Aorta (tissue), 5 donors: ENCODE measurements at regions not wholly inside any gene's neighbourhood (a gene's known extent, or its start where the extent isn't known, plus 50 kb on each side); places are given as distances from the start of the nearest gene placed in this dataset.
A peak's percentile ranks its signal among the peaks of the same experiment; 100 is the strongest.

ENCODE experiments used
- ATAC-seq: fragments of 200-7000 bp; cut with Tn5 transposase; one replicate; pipeline ENCODE4 v1.9.1; 2022; ENCODE audit warnings: moderate library complexity; ENCODE audit not compliant: low FRiP score
- DNase-seq, 2 donors: peaks; one replicate each; pipeline ENCODE4 v3.0.0-alpha.2; 2020
- H3K27ac ChIP-seq, 2 donors: one replicate each; pipeline ENCODE4 v1.5.1; 2013; ENCODE audit warnings: low read length in 2 of 2, mild to moderate bottlenecking in 2 of 2, moderate library complexity in 2 of 2, control low read depth in 1 of 2, inconsistent platforms in 1 of 2, low read depth in 1 of 2
- H3K27me3 ChIP-seq, 2 donors: one replicate each; pipeline ENCODE4 v1.6.1; 2013; ENCODE audit warnings: control low read depth in 1 of 2, low read length in 1 of 2, mild to moderate bottlenecking in 1 of 2, moderate library complexity in 1 of 2; ENCODE audit not compliant: insufficient read depth in 2 of 2, control insufficient read depth in 1 of 2
- H3K36me3 ChIP-seq, 2 donors: one replicate each; pipeline ENCODE4 v1.6.1; 2013; ENCODE audit warnings: control low read depth in 1 of 2, low read length in 1 of 2, mild to moderate bottlenecking in 1 of 2; ENCODE audit not compliant: insufficient read depth in 2 of 2, control insufficient read depth in 1 of 2
- H3K4me1 ChIP-seq, 2 donors: one replicate each; pipeline ENCODE4 v1.6.1; 2013; ENCODE audit warnings: low read length in 2 of 2, control low read depth in 1 of 2, mild to moderate bottlenecking in 1 of 2, moderate library complexity in 1 of 2; ENCODE audit not compliant: insufficient read depth in 2 of 2, control insufficient read depth in 1 of 2
- H3K4me3 ChIP-seq, 2 donors: one replicate each; pipeline ENCODE4 v1.5.1; 2013; ENCODE audit warnings: low read length in 2 of 2, control low read depth in 1 of 2, mild to moderate bottlenecking in 1 of 2
- H3K9me3 ChIP-seq: one replicate; pipeline ENCODE4 v1.6.1; 2013; ENCODE audit warnings: mild to moderate bottlenecking, low read length; ENCODE audit not compliant: control insufficient read depth
- WGBS, 2 donors: extraction: QIAGEN DNeasy Blood & Tissue Kit; methylation state at CpG; one replicate each; pipeline ENCODE4 v1.1.7; 2013; 5-methylcytosine and 5-hydroxymethylcytosine counted together
- intact Hi-C, 2 donors: fragments of 100-400 bp; cut with DNase I; formaldehyde crosslinking; loops; one replicate each; pipeline versions ENCODE4 v1.14.2 to v1.15.0; 2022
- donor health status: healthy with polysubstance abuse.
- donor health status: Bipolar disorder and iron deficiency.
- donor health status: DM: no; HTN: no; CAD: no.
- donor health status: DM: no; HTN: no; CAD: no.
- donor health status: DM: yes; HTN: yes; CAD: no.

DNA sequence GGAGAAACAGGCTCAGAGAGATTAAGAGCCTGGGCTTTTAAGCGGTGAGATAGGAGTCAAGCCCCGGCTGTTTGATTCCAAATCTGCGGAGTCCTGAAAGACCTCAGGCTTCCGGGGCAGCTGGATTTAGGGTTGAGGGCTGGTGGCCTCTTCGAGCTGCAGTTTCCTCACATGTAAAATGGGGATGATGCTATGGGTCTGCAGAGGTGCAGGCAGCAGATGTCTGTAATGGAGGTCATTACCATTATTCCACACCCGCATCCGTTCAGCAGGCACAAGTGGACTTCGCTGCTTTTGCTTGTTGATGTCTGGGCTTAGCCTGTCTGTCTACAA is 175.6 kb upstream of the HS6ST1 start:
- H3K4me1 ChIP-seq, result no peaks in the 10 kb centered on the region
- H3K9me3 ChIP-seq, result no peaks in the 10 kb centered on the region
- ATAC-seq (no peak), DNase-seq (no peak)
- H3K27me3 ChIP-seq, result no peaks in the 10 kb centered on the region
- 17 to 21% methylated on average over 8 of the region's 8 CpGs for WGBS, 2 donors
- no peak overlapping the region for H3K27ac ChIP-seq
- intact Hi-C loops, result no loop called here
- H3K4me3 ChIP-seq, result no peak overlapping the region
- H3K36me3 ChIP-seq, result no peaks in the 10 kb centered on the region

DNA sequence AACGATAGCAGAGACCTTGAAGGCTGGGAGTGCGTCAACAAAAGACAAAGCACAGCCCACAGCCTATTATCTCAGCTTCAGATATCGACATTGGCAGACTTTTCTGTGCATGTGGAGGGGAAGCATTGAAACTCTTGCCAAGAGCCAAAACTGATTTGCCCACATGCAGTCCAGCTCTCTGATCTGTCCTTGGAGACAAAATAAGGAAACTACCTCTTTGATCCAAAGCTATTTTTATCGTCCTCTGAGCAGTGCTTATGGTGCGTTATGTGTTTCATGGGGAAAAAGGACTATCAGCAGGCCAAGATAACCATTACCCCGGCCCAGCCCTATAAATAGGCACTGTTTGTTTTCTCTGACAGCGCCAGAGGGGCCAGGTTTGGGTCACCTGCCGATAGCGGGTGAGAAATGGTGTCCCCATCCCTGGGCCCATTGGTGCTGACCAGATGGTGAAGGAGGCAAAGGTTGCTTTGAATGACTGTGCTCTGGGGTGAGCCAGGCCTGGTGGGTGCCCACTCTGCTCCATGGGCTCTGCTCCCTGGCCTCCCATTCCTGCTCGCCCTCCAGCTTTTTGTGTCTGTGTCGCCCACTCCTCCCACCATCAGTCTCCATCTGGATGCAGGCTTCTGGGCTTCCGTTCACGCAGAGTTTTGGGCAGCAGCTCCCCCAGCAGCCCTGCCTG is 176.1 kb upstream of the HS6ST1 start:
- Histone ChIP-seq H3K9me3 (no peaks in the 10 kb centered on the region), H3K4me3 (no peak overlapping the region), H3K36me3 (no peaks in the 10 kb centered on the region), H3K27ac (no peak overlapping the region), H3K4me1 (no peaks in the 10 kb centered on the region), H3K27me3 (no peaks in the 10 kb centered on the region)
- intact Hi-C loops, result no loop called here
- ATAC-seq (peak; percentile 20), DNase-seq (no peak)
- 11 to 17% methylated on average over 13 of the region's 13 CpGs for WGBS, 2 donors

DNA sequence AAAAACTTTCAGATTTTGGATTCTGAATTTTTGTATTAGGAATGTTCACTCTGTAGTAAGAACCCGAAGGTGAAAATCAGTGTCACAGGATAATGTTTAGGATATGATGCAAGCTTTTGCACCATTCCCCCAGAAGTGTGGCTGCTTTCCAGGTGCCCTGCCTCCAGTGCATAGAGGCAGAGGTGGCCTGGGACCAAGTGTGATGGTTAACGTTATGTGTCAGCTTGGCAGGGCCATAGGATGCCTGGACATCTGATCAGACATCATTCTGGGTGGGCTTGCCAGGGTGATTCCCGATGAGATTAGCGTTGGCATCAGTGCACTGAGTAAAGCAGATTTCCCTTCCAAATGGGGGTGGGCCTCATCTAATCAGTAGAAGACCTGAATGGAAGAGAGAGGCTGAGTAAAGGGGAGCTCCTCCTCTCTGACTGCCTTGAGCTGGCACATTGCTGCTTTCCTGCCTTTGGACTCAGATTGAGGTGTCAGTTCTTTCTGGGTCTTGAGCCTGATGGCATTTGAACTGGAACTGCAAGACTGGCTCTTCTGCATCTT is 177.4 kb upstream of the HS6ST1 start:
- no peaks in the 10 kb centered on the region for H3K36me3 ChIP-seq
- intact Hi-C loops, result no loop called here
- no peaks in the 10 kb centered on the region for H3K4me1 ChIP-seq
- H3K27ac ChIP-seq, result no peak overlapping the region
- no peaks in the 10 kb centered on the region for H3K9me3 ChIP-seq
- 42 to 53% methylated on average over 4 of the region's 4 CpGs for WGBS, 2 donors
- H3K27me3 ChIP-seq, result no peaks in the 10 kb centered on the region
- DNase-seq (no peak), ATAC-seq (no peak)
- H3K4me3 ChIP-seq, result no peak overlapping the region

DNA sequence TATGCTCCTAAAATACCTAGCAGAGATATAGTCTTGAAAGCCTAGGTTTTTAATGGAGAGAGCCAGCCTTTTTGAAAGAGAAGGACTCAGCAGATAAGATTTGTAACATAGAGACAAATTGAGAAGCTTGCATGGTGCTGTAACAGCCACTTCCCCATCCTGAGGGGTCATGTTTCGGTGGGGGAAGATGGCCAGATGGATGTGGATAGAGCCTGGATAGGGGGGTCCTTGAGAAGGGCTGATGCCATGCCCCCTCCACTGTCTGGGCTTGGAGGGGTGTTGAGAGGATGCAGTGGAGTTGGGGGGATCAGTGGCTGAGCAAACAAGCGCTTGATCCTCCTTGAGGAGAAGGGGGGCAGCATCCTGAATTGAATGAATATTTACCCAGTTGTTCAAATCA is 178.0 kb upstream of the HS6ST1 start:
- Histone ChIP-seq H3K9me3 (no peaks in the 10 kb centered on the region), H3K36me3 (no peaks in the 10 kb centered on the region), H3K27ac (no peak overlapping the region), H3K27me3 (no peaks in the 10 kb centered on the region), H3K4me1 (no peaks in the 10 kb centered on the region), H3K4me3 (no peak overlapping the region)
- ATAC-seq, result no peak
- intact Hi-C loops, result no loop called here
- DNase-seq, result no peak
- WGBS, 2 donors, result 95 to 97% methylated on average over 2 of the region's 2 CpGs

DNA sequence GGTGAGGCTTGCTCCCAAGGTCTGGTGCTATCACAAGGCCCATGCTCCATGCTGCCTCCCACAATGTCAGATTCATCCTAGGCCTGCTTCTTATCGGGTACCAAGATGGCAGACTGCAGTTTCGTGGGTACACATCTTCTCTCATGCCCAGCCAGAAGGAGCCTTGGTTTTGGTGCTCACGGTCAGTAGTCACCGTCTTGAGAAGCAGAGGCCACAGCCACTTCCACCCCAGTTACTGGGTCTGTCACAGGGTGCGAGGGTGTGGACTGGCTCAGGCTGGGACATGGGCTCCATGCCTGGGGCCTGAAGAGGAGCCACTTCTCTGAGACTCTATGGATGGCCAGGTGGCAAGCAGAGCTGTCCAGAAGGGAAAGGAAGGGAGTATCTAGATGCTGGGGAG is 178.8 kb upstream of the HS6ST1 start:
- H3K27ac ChIP-seq, result no peak overlapping the region
- no peaks in the 10 kb centered on the region for H3K36me3 ChIP-seq
- ATAC-seq, result no peak
- WGBS, 2 donors, result 97 to 98% methylated on average over 5 of the region's 5 CpGs
- no peaks in the 10 kb centered on the region for H3K27me3 ChIP-seq
- no peak for DNase-seq
- intact Hi-C loops, result no loop called here
- H3K4me1 ChIP-seq, result no peaks in the 10 kb centered on the region
- H3K4me3 ChIP-seq, result no peak overlapping the region
- H3K9me3 ChIP-seq, result no peaks in the 10 kb centered on the region

DNA sequence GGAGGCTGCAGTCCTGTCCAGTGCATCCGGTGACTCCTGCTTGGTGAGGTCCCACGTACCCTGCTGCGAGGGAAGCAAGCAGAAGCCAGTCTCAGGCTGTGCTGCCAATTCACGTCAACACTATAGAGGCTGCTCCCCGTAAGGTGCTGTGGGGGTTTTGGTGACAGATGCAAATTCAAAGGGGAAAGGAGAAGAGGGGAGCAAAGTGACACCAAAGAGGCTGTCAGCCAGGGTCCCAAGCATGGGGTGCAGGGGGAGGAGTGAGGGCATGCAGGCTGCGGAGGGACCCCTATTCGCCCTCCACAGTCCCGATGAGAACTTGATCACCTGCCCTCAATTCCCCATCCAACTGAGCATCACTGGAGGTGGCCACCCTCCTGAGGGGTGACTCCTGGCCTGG is 179.4 kb upstream of the HS6ST1 start:
- Histone ChIP-seq H3K9me3 (no peaks in the 10 kb centered on the region), H3K27ac (no peak overlapping the region), H3K4me1 (no peaks in the 10 kb centered on the region), H3K36me3 (no peaks in the 10 kb centered on the region), H3K4me3 (no peak overlapping the region), H3K27me3 (no peaks in the 10 kb centered on the region)
- 96% methylated on average over 8 of the region's 8 CpGs for WGBS, 2 donors
- intact Hi-C loops, result no loop called here
- DNase-seq, result peak in 1 of 2 donors; percentile 42
- ATAC-seq, result no peak

DNA sequence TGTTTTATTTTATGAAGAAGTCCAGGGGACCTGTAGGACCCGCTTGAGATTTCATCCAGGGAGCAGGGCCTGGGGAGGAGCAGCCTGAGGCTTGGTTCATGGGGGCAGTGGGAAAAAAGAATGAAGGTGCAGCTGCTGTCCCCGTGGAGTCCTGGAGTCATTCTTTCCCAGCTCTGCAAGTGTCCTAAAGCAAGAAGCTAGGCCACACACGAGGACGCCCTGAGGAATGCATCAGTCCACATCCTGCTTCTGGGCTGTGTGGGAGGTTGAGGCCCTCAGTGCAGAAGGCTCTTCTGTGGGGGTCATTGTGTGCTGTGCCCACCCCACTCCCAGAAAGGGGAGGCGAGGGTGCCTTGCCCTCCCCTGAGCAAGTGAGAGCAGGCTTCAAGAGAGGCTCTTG is 179.9 kb upstream of the HS6ST1 start:
- Histone ChIP-seq H3K9me3 (no peaks in the 10 kb centered on the region), H3K4me1 (no peaks in the 10 kb centered on the region), H3K27ac (no peak overlapping the region), H3K27me3 (no peaks in the 10 kb centered on the region), H3K36me3 (no peaks in the 10 kb centered on the region), H3K4me3 (no peak overlapping the region)
- DNase-seq (no peak), ATAC-seq (no peak)
- 92% methylated on average over 5 of the region's 5 CpGs for WGBS, 2 donors
- intact Hi-C loops, result no loop called here

DNA sequence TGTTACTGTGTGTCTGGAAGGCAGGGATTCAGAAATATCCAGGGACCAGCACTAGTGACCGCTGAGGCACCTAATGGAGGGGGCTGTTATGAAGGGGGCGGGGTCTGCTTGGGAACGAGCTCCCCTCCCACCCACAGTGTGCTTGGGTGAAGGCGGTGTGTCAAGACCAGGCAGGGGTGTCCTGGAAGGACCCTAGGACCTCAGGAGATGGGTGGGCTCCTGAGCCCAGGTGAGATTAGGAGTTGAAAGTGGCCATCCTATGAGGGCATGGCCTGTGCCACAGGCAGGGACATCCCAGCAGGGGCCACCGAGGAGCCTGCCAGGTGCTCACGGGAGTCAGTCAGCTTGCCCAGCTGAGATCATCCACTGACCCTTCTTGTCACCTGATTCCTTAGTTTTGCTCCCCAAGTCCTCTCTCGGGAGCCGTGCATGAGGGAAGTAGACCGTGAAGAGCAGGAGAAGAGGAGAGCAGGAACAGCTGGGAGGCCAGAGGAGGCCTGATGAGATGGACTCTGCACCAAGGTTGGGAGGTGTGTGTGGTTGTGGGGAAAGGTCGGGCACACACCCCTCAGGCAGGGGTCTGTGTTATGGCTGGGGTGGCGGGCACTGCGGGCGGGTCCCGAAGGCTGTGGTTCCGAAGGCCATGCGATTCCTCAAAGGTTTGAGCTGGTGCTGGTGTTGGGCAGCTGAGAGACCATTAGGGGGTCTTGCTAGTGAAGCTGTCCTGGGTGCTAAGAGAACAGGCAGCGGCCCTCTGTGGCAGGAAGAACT is 180.9 kb upstream of the HS6ST1 start:
- DNase-seq (peak in 1 of 2 donors; percentile 48), ATAC-seq (no peak)
- Histone ChIP-seq H3K36me3 (no peaks in the 10 kb centered on the region), H3K27ac (no peak overlapping the region), H3K9me3 (no peaks in the 10 kb centered on the region), H3K27me3 (no peaks in the 10 kb centered on the region), H3K4me3 (no peak overlapping the region), H3K4me1 (no peaks in the 10 kb centered on the region)
- intact Hi-C loops, result no loop called here
- 94 to 95% methylated on average over 17 of the region's 17 CpGs for WGBS, 2 donors
